ES-I3 (cell line): ENCODE measurements at regions not wholly inside any gene's neighbourhood (a gene's known extent, or its start where the extent isn't known, plus 50 kb on each side); places are given as distances from the start of the nearest gene placed in this dataset.

Source experiments
- H3K36me3 ChIP-seq: 2 replicates; pipeline ENCODE4 v1.6.1; 2013; ENCODE audit warnings: mild to moderate bottlenecking, low read length, control low read depth, moderate library complexity; ENCODE audit not compliant: insufficient read depth
- H3K4me1 ChIP-seq: 2 replicates; pipeline ENCODE4 v1.6.1; 2013; ENCODE audit warnings: mild to moderate bottlenecking, control low read depth, low read length; ENCODE audit not compliant: insufficient read depth
- H3K9ac ChIP-seq: 2 replicates; pipeline ENCODE4 v1.6.1; 2013; ENCODE audit warnings: low read depth, mild to moderate bottlenecking, low read length, moderate library complexity
- H3K9me3 ChIP-seq: 2 replicates; pipeline ENCODE4 v1.6.1; 2013; ENCODE audit warnings: mild to moderate bottlenecking, low read length, moderate library complexity; ENCODE audit not compliant: control insufficient read depth, insufficient read depth

- H3K36me3 ChIP-seq = no peaks in the 10 kb centered on the region
- no peak overlapping the region for H3K9ac ChIP-seq
- no peaks in the 10 kb centered on the region for H3K9me3 ChIP-seq
- no peaks in the 10 kb centered on the region for H3K4me1 ChIP-seq
These were observed 866.7 kb upstream of the PRMT6 start for GRCh38 chr1:106189780-106190179.

DNA sequence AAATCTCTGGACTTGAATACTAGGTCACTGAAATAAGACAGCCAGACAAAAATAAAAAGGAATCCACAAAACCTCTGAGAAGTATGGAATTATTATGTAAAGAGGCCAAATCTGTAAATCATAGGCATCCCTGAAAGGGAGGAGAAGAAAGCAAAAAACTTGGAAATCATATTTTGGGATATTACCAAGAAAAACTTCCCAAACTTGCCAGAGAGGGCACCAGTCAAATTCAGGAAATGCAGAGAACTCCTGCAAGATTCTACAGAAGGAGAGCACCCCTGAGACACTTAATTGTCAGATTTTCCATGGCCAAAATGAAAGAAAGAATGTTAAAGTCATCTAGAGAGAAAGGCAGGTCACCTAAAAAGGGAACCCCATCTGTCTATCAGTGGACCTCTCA, 862.3 kb upstream of the PRMT6 start:
- H3K9me3 ChIP-seq = no peaks in the 10 kb centered on the region

DNA sequence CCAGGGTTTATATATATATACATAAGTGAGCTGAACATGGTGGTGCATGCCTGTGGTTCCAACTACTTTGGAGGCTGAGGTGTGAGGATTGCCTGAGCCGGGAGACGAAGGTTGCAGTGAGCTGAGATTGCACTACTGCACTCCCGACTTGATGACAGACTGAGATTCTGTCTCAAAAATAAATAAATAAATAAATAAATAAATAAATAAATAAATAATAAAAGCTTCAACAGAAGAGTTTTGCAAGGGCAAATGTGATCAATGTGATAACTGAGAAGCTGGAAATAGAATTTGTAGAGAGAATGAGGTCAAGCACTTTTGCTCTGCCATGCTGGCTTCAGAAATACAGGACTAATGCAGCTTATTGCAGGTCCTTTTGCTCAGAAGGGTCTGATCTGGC, 855.8 kb upstream of the PRMT6 start:
- Histone ChIP-seq H3K9ac (no peak overlapping the region), H3K4me1 (peaks cover 4% of the 10 kb centered on the region; the same call in 1 of the 2 replicates), H3K36me3 (no peaks in the 10 kb centered on the region), H3K9me3 (no peaks in the 10 kb centered on the region)

More for the DNA sequence above, 862.3 kb upstream of the PRMT6 start:
- Histone ChIP-seq H3K36me3 (no peaks in the 10 kb centered on the region), H3K4me1 (no peaks in the 10 kb centered on the region), H3K9ac (no peak overlapping the region)

DNA sequence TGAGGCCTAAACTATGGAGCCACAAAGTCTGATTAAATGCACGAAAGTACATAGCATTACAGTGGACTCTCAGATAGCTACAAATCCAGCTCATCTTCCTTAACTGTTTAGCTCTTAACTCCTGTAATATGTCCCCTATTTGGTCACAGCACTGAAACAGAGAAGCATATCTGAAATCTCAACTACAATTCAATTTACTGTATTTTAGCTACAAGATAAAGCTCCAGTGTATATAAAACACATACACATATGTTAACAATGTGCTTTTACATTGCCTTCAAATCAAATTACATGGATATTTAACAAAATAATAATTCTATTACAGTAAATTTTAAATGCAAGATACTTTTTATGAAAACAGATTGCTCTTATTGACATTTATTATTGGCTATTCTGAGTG, 849.3 kb upstream of the PRMT6 start:
- Histone ChIP-seq H3K9ac (no peak overlapping the region), H3K9me3 (no peaks in the 10 kb centered on the region), H3K4me1 (0 out of 2 replicates have a peak, but pooled peaks cover under 1% of the 10 kb centered on the region), H3K36me3 (no peaks in the 10 kb centered on the region)

- Histone ChIP-seq H3K4me1 (no peaks in the 10 kb centered on the region), H3K9ac (no peak overlapping the region), H3K36me3 (no peaks in the 10 kb centered on the region), H3K9me3 (no peaks in the 10 kb centered on the region)
These were observed 838.7 kb upstream of the PRMT6 start for GRCh38 chr1:106217765-106218164.

GRCh38 chr1:106222403-106222802, 834.1 kb upstream of the PRMT6 start:
- H3K4me1 ChIP-seq = peaks cover 4% of the 10 kb centered on the region; the same call in 1 of the 2 replicates

GRCh38 chr1:106223213-106223612, 833.3 kb upstream of the PRMT6 start:
- Histone ChIP-seq H3K4me1 (peaks cover 4% of the 10 kb centered on the region; the same call in 1 of the 2 replicates), H3K9me3 (no peaks in the 10 kb centered on the region), H3K9ac (no peak overlapping the region), H3K36me3 (no peaks in the 10 kb centered on the region)

More at GRCh38 chr1:106222403-106222802, 834.1 kb upstream of the PRMT6 start:
- Histone ChIP-seq H3K9me3 (no peaks in the 10 kb centered on the region), H3K9ac (no peak overlapping the region), H3K36me3 (no peaks in the 10 kb centered on the region)

- Histone ChIP-seq H3K4me1 (peaks cover 4% of the 10 kb centered on the region; the same call in 1 of the 2 replicates), H3K9me3 (no peaks in the 10 kb centered on the region), H3K9ac (no peak overlapping the region), H3K36me3 (no peaks in the 10 kb centered on the region)
These were observed 832.0 kb upstream of the PRMT6 start for GRCh38 chr1:106224426-106224825.

DNA sequence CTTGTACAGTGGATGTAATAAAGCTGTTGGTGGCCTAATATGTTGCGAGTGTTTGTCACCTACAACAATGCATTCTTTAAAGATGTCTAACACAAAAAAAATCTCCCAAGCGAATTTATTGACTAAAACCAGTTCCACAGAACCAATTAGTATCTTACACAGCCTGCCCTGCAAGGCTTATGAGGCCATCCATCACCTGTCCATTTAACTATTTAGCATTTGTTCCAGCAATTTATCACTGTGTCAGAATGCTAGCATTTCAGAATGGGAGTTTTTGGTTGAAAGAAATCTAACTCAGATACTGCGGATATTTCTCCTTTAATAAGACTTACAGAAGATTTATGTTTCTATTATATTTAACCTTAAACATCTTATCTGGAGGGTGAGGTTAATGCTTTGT, 831.1 kb upstream of the PRMT6 start:
- no peak overlapping the region for H3K9ac ChIP-seq
- no peaks in the 10 kb centered on the region for H3K36me3 ChIP-seq
- no peaks in the 10 kb centered on the region for H3K9me3 ChIP-seq
- peaks cover 4% of the 10 kb centered on the region; the same call in 1 of the 2 replicates for H3K4me1 ChIP-seq

- no peaks in the 10 kb centered on the region for H3K9me3 ChIP-seq
- peaks cover 4% of the 10 kb centered on the region; the same call in 1 of the 2 replicates for H3K4me1 ChIP-seq
- no peak overlapping the region for H3K9ac ChIP-seq
- H3K36me3 ChIP-seq = no peaks in the 10 kb centered on the region
These were observed 829.9 kb upstream of the PRMT6 start for GRCh38 chr1:106226550-106226949.

- no peak overlapping the region for H3K9ac ChIP-seq
- no peaks in the 10 kb centered on the region for H3K9me3 ChIP-seq
- H3K36me3 ChIP-seq = no peaks in the 10 kb centered on the region
- no peaks in the 10 kb centered on the region for H3K4me1 ChIP-seq
These were observed 824.3 kb upstream of the PRMT6 start for GRCh38 chr1:106232128-106232527.

DNA sequence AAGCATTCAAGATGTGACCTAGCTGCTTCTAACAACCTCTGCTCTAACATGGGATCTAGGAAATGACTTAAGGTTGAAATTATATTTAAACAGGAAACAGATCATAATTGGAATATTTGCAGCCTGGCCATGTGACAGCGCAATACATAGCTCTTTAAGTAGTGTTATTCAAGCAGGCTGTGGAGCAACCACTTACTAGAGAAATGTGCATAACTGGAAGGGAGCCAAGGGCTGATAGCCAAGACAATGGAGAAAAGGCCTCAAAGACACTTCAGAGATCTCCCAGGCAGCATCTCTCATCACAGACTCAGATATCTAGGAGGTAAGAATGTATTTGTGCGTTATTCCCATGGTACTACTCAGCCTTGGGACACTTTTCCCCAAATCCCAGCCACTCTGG, 823.0 kb upstream of the PRMT6 start:
- H3K9ac ChIP-seq = no peak overlapping the region
- no peaks in the 10 kb centered on the region for H3K36me3 ChIP-seq
- no peaks in the 10 kb centered on the region for H3K9me3 ChIP-seq
- H3K4me1 ChIP-seq = no peaks in the 10 kb centered on the region

- Histone ChIP-seq H3K9ac (no peak overlapping the region), H3K36me3 (no peaks in the 10 kb centered on the region), H3K4me1 (no peaks in the 10 kb centered on the region), H3K9me3 (no peaks in the 10 kb centered on the region)
These were observed 807.1 kb upstream of the PRMT6 start for GRCh38 chr1:106249365-106249764.

- H3K9ac ChIP-seq = no peak overlapping the region
- no peaks in the 10 kb centered on the region for H3K9me3 ChIP-seq
These were observed 806.7 kb upstream of the PRMT6 start for GRCh38 chr1:106249810-106250209.

GRCh38 chr1:106254748-106255147, 801.7 kb upstream of the PRMT6 start:
- no peaks in the 10 kb centered on the region for H3K9me3 ChIP-seq
- H3K4me1 ChIP-seq = no peaks in the 10 kb centered on the region
- no peak overlapping the region for H3K9ac ChIP-seq
- no peaks in the 10 kb centered on the region for H3K36me3 ChIP-seq

More at GRCh38 chr1:106249810-106250209, 806.7 kb upstream of the PRMT6 start:
- H3K4me1 ChIP-seq = no peaks in the 10 kb centered on the region
- H3K36me3 ChIP-seq = no peaks in the 10 kb centered on the region

GRCh38 chr1:106266786-106267185, 789.7 kb upstream of the PRMT6 start:
- no peaks in the 10 kb centered on the region for H3K9me3 ChIP-seq
- H3K9ac ChIP-seq = no peak overlapping the region
- no peaks in the 10 kb centered on the region for H3K36me3 ChIP-seq
- no peaks in the 10 kb centered on the region for H3K4me1 ChIP-seq
